Kidney epithelial cell (primary cell): ENCODE measurements at regions not wholly inside any gene's neighbourhood (a gene's known extent, or its start where the extent isn't known, plus 50 kb on each side); places are given as distances from the start of the nearest gene placed in this dataset.

Experiments
- DNase-seq: peaks from one replicate; pipeline ENCODE4 v3.0.0-alpha.2; 2010; ENCODE audit warnings: low read depth
- H3K27me3 ChIP-seq: 2 replicates; pipeline ENCODE4 v1.6.0; 2011; ENCODE audit warnings: low read length; ENCODE audit not compliant: control insufficient read depth, insufficient read depth
- H3K36me3 ChIP-seq: 2 replicates; pipeline ENCODE4 v1.5.1; 2011; ENCODE audit warnings: low read length; ENCODE audit not compliant: control insufficient read depth, insufficient read depth
- H3K4me3 ChIP-seq: 2 replicates; pipeline ENCODE4 v1.5.1; 2011; ENCODE audit warnings: low read depth, mild to moderate bottlenecking, control low read depth, low read length
- TF ChIP-seq, protein P1 (sequence below): IDR thresholded peaks from 2 replicates; pipeline ENCODE4 v1.5.1; 2011; ENCODE audit warnings: mild to moderate bottlenecking, moderate library complexity, low read length, control low read depth, inconsistent platforms; ENCODE audit not compliant: insufficient read depth, poor library complexity, severe bottlenecking

DNA sequence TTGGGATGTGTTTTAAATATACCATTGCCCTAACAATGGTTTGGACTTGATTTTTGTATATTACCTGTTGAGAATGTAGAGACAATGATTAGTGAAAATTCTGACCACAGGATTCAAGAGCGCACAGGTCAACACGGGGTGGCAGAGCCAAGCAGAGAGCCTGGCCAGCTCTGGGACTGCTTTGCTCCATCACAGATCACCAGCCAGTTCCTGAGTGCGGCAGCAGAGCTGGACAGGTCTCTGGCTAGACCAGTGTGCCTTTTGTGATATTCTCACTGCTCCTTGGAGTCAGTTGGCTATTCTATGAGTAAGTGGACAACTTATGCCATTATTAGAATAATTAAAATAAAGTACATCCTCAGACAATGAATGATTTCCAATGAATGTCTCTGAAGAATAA is 351.2 kb upstream of the ATP10A start:
- TF ChIP-seq, protein P1, sequence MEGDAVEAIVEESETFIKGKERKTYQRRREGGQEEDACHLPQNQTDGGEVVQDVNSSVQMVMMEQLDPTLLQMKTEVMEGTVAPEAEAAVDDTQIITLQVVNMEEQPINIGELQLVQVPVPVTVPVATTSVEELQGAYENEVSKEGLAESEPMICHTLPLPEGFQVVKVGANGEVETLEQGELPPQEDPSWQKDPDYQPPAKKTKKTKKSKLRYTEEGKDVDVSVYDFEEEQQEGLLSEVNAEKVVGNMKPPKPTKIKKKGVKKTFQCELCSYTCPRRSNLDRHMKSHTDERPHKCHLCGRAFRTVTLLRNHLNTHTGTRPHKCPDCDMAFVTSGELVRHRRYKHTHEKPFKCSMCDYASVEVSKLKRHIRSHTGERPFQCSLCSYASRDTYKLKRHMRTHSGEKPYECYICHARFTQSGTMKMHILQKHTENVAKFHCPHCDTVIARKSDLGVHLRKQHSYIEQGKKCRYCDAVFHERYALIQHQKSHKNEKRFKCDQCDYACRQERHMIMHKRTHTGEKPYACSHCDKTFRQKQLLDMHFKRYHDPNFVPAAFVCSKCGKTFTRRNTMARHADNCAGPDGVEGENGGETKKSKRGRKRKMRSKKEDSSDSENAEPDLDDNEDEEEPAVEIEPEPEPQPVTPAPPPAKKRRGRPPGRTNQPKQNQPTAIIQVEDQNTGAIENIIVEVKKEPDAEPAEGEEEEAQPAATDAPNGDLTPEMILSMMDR = no peak
- no peaks in the 10 kb centered on the region for H3K36me3 ChIP-seq
- H3K27me3 ChIP-seq = no peaks in the 10 kb centered on the region
- no peak overlapping the region for H3K4me3 ChIP-seq
- no peak for DNase-seq

DNA sequence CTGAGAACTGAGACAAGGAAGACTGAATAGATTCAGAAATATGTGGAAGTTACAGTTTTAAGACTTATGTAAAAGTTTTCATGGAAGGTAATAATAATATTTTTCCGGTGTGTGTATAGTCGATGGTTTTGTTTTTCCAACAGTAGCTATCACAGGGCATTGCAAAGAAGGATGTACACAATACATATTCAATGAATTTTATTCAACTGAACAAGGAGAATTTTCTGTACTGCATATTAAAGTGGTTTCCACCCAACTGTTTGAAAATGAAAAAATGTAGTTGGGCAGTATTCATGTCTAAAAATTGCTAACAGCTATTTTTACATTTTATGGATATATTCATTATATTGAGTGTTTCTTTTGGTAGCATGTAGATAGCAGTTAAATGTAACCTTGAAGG is 350.3 kb upstream of the ATP10A start:
- H3K36me3 ChIP-seq = no peaks in the 10 kb centered on the region
- no peaks in the 10 kb centered on the region for H3K27me3 ChIP-seq
- DNase-seq = no peak
- TF ChIP-seq, protein P1 = no peak
- no peak overlapping the region for H3K4me3 ChIP-seq

DNA sequence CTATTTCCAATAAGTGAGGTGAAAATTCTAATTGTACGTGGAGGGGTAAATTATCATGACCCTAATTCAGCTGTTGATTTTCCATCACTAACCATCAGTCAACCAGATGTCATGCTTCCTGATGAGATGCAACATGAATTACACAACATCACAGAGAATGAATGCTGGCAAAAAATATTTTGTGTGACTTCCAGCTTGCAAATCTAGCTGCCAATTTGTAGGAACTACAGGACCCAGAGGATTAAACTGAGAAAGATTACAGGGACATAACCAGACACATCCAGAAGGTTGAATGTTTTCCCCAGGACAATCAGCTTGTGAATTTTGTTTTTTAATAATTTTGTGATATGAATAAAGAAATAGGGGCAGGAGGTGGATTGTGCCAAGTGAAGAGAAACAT is 349.0 kb upstream of the ATP10A start:
- H3K27me3 ChIP-seq = no peaks in the 10 kb centered on the region
- DNase-seq = no peak
- no peaks in the 10 kb centered on the region for H3K36me3 ChIP-seq
- TF ChIP-seq, protein P1 = no peak
- H3K4me3 ChIP-seq = no peak overlapping the region

DNA sequence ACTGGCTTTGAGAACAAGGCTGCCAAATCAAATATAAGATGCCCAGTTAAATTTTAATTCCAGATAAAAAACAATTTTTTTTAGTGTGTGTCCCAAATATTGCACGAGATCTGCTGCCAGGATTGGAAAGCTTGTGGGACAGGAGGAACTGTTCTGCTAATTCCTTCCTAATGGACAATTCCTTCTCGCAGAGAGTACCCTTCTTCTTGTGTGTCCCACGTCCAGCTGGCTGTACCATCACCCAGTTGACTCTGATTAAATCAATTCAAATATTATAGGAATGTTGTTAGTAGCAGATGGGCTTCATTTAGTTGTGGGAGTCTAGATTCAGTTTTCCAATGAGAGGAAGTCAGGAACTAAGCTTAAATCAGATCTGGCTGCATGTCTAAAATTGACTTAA is 347.9 kb upstream of the ATP10A start:
- no peak overlapping the region for H3K4me3 ChIP-seq
- H3K36me3 ChIP-seq = no peaks in the 10 kb centered on the region
- H3K27me3 ChIP-seq = no peaks in the 10 kb centered on the region
- TF ChIP-seq, protein P1 = no peak
- DNase-seq = no peak

DNA sequence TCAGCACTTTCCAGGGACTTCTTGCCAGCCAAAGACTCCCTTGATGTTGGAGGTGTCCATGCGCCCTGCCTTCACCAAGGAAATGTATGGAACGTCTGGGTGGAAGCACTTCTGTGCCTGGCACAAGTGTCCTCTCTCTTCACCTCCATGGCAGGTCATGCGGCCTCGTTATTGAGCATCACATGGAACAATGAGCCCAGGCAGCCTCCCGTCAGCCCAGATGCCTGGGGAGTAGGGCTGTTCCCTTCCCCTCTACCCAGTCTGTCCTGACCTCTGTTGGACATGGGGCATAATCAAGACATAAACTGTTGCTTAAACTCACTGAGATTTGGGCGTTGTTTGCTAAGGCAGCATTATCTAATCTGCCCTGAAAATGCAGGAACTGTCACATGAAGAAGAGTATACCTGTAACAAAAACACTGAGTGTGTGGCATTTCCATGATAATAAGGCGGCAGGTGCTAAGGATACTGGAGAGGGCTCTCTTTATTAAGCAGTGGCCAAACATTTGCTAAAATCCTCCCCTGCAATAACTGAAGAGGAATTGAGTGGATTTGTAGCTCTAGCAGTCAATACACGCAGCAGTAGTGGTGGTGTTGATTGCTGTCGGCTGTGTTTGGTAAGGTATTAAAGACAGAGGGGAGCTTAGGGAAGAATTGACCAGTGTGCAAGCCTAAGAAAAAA is 338.2 kb upstream of the ATP10A start:
- no peaks in the 10 kb centered on the region for H3K27me3 ChIP-seq
- DNase-seq = no peak
- H3K4me3 ChIP-seq = no peak overlapping the region
- TF ChIP-seq, protein P1 = no peak
- H3K36me3 ChIP-seq = no peaks in the 10 kb centered on the region

DNA sequence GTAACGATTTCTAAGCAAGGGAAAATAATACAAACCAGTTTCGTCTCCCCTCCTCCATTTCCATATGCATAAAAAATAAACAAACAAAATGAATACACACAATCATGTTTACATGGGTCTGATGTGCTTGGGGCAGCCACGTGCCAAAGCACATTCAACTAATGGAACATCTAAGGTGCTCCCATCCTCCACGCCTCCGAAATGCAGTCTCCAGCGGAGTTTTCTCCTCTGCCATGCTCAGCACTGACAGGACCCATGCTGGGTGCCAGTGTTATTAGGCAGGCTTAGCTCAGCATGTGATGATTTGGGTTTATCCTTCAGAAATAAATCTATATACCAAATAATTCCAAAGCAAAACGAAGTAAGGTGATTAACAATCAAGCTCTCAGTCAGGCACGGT is 337.3 kb upstream of the ATP10A start:
- Histone ChIP-seq H3K36me3 (no peaks in the 10 kb centered on the region), H3K27me3 (no peaks in the 10 kb centered on the region), H3K4me3 (no peak overlapping the region)
- no peak for DNase-seq
- TF ChIP-seq, protein P1 = no peak
